K562 (cell line): ENCODE measurements at regions not wholly inside any gene's neighbourhood (a gene's known extent, or its start where the extent isn't known, plus 50 kb on each side); places are given as distances from the start of the nearest gene placed in this dataset.

Experiments used
- ATAC-seq: fragments of 200-7000 bp; cut with Tn5 transposase; 3 replicates; pipeline ENCODE4 v1.9.1; 2020; ENCODE audit warnings: moderate library complexity
- BruUV-seq: library from RNA; stranded (reverse); fragments of 400-500 nt; replicated peaks from 2 replicates; lab custom pipeline; 2021; lab: Mats Ljungman, UMichigan
- CTCF ChIA-PET: fragments of 300-600 bp; formaldehyde crosslinking; extraction: SDS; loops from one replicate; lab custom pipeline; 2021; ENCODE audit warnings: low intra/inter-chr PET ratio; lab: Yijun Ruan, JAX
- POLR2A ChIA-PET: fragments of 300-600, 350-650 bp; sonication (Branson Sonifier 250); formaldehyde crosslinking; extraction: SDS; loops from one replicate; lab custom pipeline; 2021; ENCODE audit warnings: antibody characterized with exemption, inconsistent platforms; lab: Yijun Ruan, JAX
- DNase-seq, 4 experiments: peaks; one replicate each; pipeline versions ENCODE4 v3.0.0 to v3.0.0-alpha.2; 2011 to 2018; ENCODE audit warnings: low spot score in 3 of 4, mixed read lengths in 3 of 4; ENCODE audit errors: extremely low read depth in 1 of 4
- FAIRE-seq: peaks from 2 replicates; lab custom pipeline; 2011; peaks lifted over from hg19 to GRCh38; lab: Jason Lieb, UNC
- H2AFZ ChIP-seq: 2 replicates; pipeline ENCODE4 v1.6.0; 2011; ENCODE audit warnings: low read depth, low read length, control low read depth, inconsistent platforms
- H3K27ac ChIP-seq: fragments of 200-600 bp; 3 replicates; pipeline ENCODE4 v1.8.0; 2011; ENCODE audit warnings: low read depth, mild to moderate bottlenecking, control low read depth, inconsistent platforms, low read length, moderate library complexity, mixed read lengths; ENCODE audit errors: extremely low read depth
- H3K27me3 ChIP-seq, 2 experiments: fragments of 300-600 bp in 1 of 2; 2 replicates in 1 of 2; 3 replicates in 1 of 2; pipeline versions ENCODE4 v1.6.0 to v1.8.0; 2011; ENCODE audit warnings: inconsistent platforms in 2 of 2, low read length in 2 of 2, mild to moderate bottlenecking in 1 of 2, mixed read lengths in 1 of 2, moderate library complexity in 1 of 2; ENCODE audit not compliant: control insufficient read depth in 2 of 2, insufficient read depth in 2 of 2
- H3K36me3 ChIP-seq: fragments of 300-600 bp; 3 replicates; pipeline ENCODE4 v1.8.0; 2011; ENCODE audit warnings: mild to moderate bottlenecking, low read length, inconsistent platforms; ENCODE audit not compliant: control insufficient read depth, insufficient read depth
- H3K4me1 ChIP-seq, 2 experiments: fragments of 200-600 bp in 1 of 2; replicated peaks in 1 of 2; 2 replicates in 1 of 2; 3 replicates in 1 of 2; pipeline versions ENCODE4 v1.5.1 to v1.8.0; 2011; ENCODE audit warnings: inconsistent platforms in 2 of 2, low read length in 2 of 2, mild to moderate bottlenecking in 1 of 2, mixed read lengths in 1 of 2, moderate library complexity in 1 of 2; ENCODE audit not compliant: control insufficient read depth in 2 of 2, insufficient read depth in 2 of 2
- H3K4me2 ChIP-seq: 2 replicates; pipeline ENCODE4 v1.6.1; 2011; ENCODE audit warnings: low read length, control low read depth, inconsistent platforms, mixed read lengths; ENCODE audit not compliant: insufficient read depth
- H3K4me3 ChIP-seq: fragments of 200-600 bp; sonication (generic), shearing (Covaris generic); 2 replicates; pipeline ENCODE4 v1.5.1; 2016; ENCODE audit warnings: control low read depth, inconsistent platforms
- H3K79me2 ChIP-seq: fragments of 200-600 bp; 3 replicates; pipeline ENCODE4 v1.8.0; 2011; ENCODE audit warnings: low read length, inconsistent platforms; ENCODE audit not compliant: control insufficient read depth, insufficient read depth
- H3K9ac ChIP-seq, 2 experiments: 2 replicates each; pipeline versions ENCODE4 v1.6.0 to v1.6.1; 2011; ENCODE audit warnings: low read depth in 2 of 2, low read length in 2 of 2, control low read depth in 1 of 2, inconsistent platforms in 1 of 2, mild to moderate bottlenecking in 1 of 2, mixed read lengths in 1 of 2; ENCODE audit not compliant: insufficient read depth in 1 of 2
- H3K9me1 ChIP-seq: one replicate; pipeline ENCODE4 v1.6.0; 2011; ENCODE audit warnings: inconsistent platforms, mild to moderate bottlenecking, low read length, moderate library complexity; ENCODE audit not compliant: control insufficient read depth, insufficient read depth
- H3K9me3 ChIP-seq: replicated peaks from 2 replicates; pipeline ENCODE4 v1.5.1; 2011; ENCODE audit warnings: low read depth, low read length, inconsistent platforms; ENCODE audit not compliant: control insufficient read depth, insufficient read depth
- H4K20me1 ChIP-seq: replicated peaks from 2 replicates; pipeline ENCODE4 v1.6.1; 2011; ENCODE audit warnings: low read length, inconsistent platforms, mixed read lengths; ENCODE audit not compliant: control insufficient read depth, insufficient read depth
- ETV1 ChIP-seq: fragments of 450-650 bp; conservative IDR thresholded peaks from 2 replicates; pipeline ENCODE4 v1.6.1; 2016; ENCODE audit warnings: missing genetic modification characterization, control low read depth, low read depth, missing compliant biosample characterization
- HNRNPH1 ChIP-seq: fragments of 200-400 bp; formaldehyde crosslinking; optimal IDR thresholded peaks from 2 replicates; pipeline ENCODE3; 2017; ENCODE audit warnings: low read depth, mild to moderate bottlenecking, low read length, moderate library complexity
- SNRNP70 ChIP-seq: fragments of 200-400 bp; formaldehyde crosslinking; optimal IDR thresholded peaks from 2 replicates; pipeline ENCODE3; 2017; ENCODE audit warnings: low read depth, low read length
- TFE3 ChIP-seq: fragments of 450-650 bp; formaldehyde crosslinking; IDR thresholded peaks from 2 replicates; pipeline ENCODE4 v1.4.0; 2020; ENCODE audit warnings: mild to moderate bottlenecking, mixed read lengths
- ZKSCAN1 ChIP-seq: fragments of 150-350 bp; IDR thresholded peaks from 2 replicates; pipeline ENCODE4 v1.6.1; 2016; ENCODE audit warnings: low read depth, low read length
- ZNF444 ChIP-seq: fragments of 250-450 bp; sonication (Bioruptor Pico); IDR thresholded peaks from 2 replicates; pipeline ENCODE4 v1.4.0; 2020; ENCODE audit warnings: mild to moderate bottlenecking, moderate library complexity
- WGBS: fragments of 100-300 bp; shearing (Covaris generic); methylation state at CpG from one replicate; pipeline ENCODE4 v1.1.6; 2016; ENCODE audit warnings: low coverage, mixed read lengths; ENCODE audit not compliant: insufficient coverage; ENCODE audit errors: missing lambda C conversion rate; 5-methylcytosine and 5-hydroxymethylcytosine counted together
- in situ Hi-C: fragments of 300-500 bp; cut with MboI; formaldehyde crosslinking; loops from 4 replicates; pipeline ENCODE4 v1.15.0; 2018; ENCODE audit warnings: inconsistent platforms, mixed read lengths
- intact Hi-C: fragments of 100-400 bp; cut with micrococcal nuclease; formaldehyde crosslinking; loops from 2 replicates; pipeline ENCODE4 v1.14.2; 2022

DNA sequence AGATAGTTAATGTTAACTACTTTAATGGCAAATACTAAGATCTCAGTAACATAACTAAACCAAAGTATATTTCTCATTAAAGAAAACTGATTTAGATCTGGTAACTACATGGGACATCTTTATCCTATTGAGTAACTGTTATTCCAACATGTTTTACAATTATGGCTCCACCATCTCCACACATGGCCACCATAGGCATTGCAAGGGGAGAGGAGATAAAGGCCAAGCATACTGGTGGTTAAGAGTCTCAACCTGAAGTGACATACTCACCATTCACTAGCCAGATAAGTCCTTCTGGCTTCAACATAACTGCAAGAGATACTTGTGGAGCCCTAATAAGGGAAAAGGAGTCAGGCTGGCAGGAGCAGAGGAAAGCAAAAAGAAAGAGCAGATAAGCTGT lies 1586.4 kb upstream of the SPRY2 start:
- no TSS peak for BruUV-seq
- Histone ChIP-seq H3K36me3 (no peaks in the 10 kb centered on the region), H3K27me3 (no peaks in the 10 kb centered on the region), H3K9me3 (no peaks in the 10 kb centered on the region), H3K4me2 (no peak overlapping the region), H3K79me2 (no peaks in the 10 kb centered on the region), H3K4me3 (no peak overlapping the region), H4K20me1 (no peaks in the 10 kb centered on the region), H3K9me1 (no peaks in the 10 kb centered on the region), H3K9ac (no peak overlapping the region), H3K4me1 (no peaks in the 10 kb centered on the region), H2AFZ (no peak overlapping the region), H3K27ac (no peak overlapping the region)
- DNase-seq, result no peak
- in situ Hi-C loops, result no loop called here
- POLR2A ChIA-PET, result no interaction called here
- intact Hi-C loops, result no loop called here
- no peak for TF ChIP-seq ETV1 (tag)
- TF ChIP-seq SNRNP70, result no peak
- TF ChIP-seq ZKSCAN1, result no peak
- TF ChIP-seq HNRNPH1, result no peak
- no peak for TF ChIP-seq TFE3
- TF ChIP-seq ZNF444, result no peak
- FAIRE-seq, result no peak
- CTCF ChIA-PET, result no interaction called here
- ATAC-seq, result no peak

DNA sequence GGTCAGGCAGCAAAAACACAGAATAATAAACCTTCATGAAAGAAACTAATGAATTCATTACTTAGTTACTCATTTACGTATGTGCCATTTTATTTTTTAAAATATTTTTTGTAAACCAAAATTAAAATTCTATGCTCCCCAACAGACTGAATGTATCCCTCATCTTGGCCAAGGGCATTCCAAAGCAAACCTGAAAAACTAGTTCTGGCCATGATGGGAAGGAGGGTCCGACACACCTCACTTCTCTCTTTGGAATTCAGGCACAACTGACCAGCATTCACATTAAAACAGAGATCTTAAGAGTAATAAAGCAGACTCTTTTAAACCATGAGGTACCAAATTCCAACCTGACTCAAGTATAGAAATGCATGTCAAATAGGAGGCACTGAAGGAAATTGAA lies 1576.9 kb upstream of the SPRY2 start:
- CTCF ChIA-PET, result no interaction called here
- no peak overlapping the region for H3K4me3 ChIP-seq

More for the DNA sequence above, 1576.9 kb upstream of the SPRY2 start:
- no TSS peak for BruUV-seq
- ATAC-seq (no peak), FAIRE-seq (no peak), DNase-seq (no peak)
- no peaks in the 10 kb centered on the region for H3K9me1 ChIP-seq
- H3K4me1 ChIP-seq, result no peaks in the 10 kb centered on the region
- H3K27me3 ChIP-seq, result no peaks in the 10 kb centered on the region
- TF ChIP-seq ZKSCAN1, result no peak
- in situ Hi-C loops (no loop called here), intact Hi-C loops (no loop called here)
- H3K79me2 ChIP-seq, result no peaks in the 10 kb centered on the region
- POLR2A ChIA-PET, result no interaction called here
- no peak overlapping the region for H3K27ac ChIP-seq
- H3K9ac ChIP-seq, result no peak overlapping the region
- H3K9me3 ChIP-seq, result no peaks in the 10 kb centered on the region
- 14% methylated on average over 1 of the region's 2 CpGs for WGBS
- no peak overlapping the region for H3K4me2 ChIP-seq
- H2AFZ ChIP-seq, result no peak overlapping the region
- H3K36me3 ChIP-seq, result no peaks in the 10 kb centered on the region
- no peaks in the 10 kb centered on the region for H4K20me1 ChIP-seq
